CD4-positive, alpha-beta T cell treated with Interleukin-10 for 1 hour (primary cell): ENCODE measurements at regions not wholly inside any gene's neighbourhood (a gene's known extent, or its start where the extent isn't known, plus 50 kb on each side); places are given as distances from the start of the nearest gene placed in this dataset.

Experiments
- DNase-seq: peaks from one replicate; pipeline ENCODE4 v3.0.0-alpha.2; 2020

- DNase-seq = no peak
These were observed 359.8 kb downstream of the DUSP10 start for GRCh38 chr1:221381910-221382623.

GRCh38 chr1:221392453-221392852 is 349.4 kb downstream of the DUSP10 start:
- DNase-seq = no peak

- DNase-seq = no peak
These were observed 347.8 kb downstream of the DUSP10 start for GRCh38 chr1:221394011-221394544.

GRCh38 chr1:221396526-221396925 is 345.4 kb downstream of the DUSP10 start:
- DNase-seq = no peak

- no peak for DNase-seq
These were observed 344.7 kb downstream of the DUSP10 start for GRCh38 chr1:221397141-221397540.

GRCh38 chr1:221397606-221398005 is 344.3 kb downstream of the DUSP10 start:
- no peak for DNase-seq

GRCh38 chr1:221405146-221405545 is 336.7 kb downstream of the DUSP10 start:
- DNase-seq = no peak

- DNase-seq = no peak
These were observed 333.6 kb downstream of the DUSP10 start for GRCh38 chr1:221408117-221408803.

- no peak for DNase-seq
These were observed 330.6 kb downstream of the DUSP10 start for GRCh38 chr1:221411283-221411682.

- no peak for DNase-seq
These were observed 326.9 kb downstream of the DUSP10 start for GRCh38 chr1:221414772-221415539.

- no peak for DNase-seq
These were observed 326.2 kb downstream of the DUSP10 start for GRCh38 chr1:221415651-221416050.

GRCh38 chr1:221416142-221416541 is 325.7 kb downstream of the DUSP10 start:
- DNase-seq = no peak

- DNase-seq = no peak
These were observed 325.2 kb downstream of the DUSP10 start for GRCh38 chr1:221416723-221417122.

GRCh38 chr1:221418346-221418745 is 323.5 kb downstream of the DUSP10 start:
- no peak for DNase-seq

- DNase-seq = no peak
These were observed 322.3 kb downstream of the DUSP10 start for GRCh38 chr1:221419513-221420095.

GRCh38 chr1:221429264-221429663 is 312.6 kb downstream of the DUSP10 start:
- no peak for DNase-seq

- no peak for DNase-seq
These were observed 311.5 kb downstream of the DUSP10 start for GRCh38 chr1:221430152-221430960.

- DNase-seq = no peak
These were observed 310.7 kb downstream of the DUSP10 start for GRCh38 chr1:221431068-221431651.

GRCh38 chr1:221431961-221432360 is 309.9 kb downstream of the DUSP10 start:
- no peak for DNase-seq

- peak; percentile 51 for DNase-seq
These were observed 306.4 kb downstream of the DUSP10 start for GRCh38 chr1:221435504-221435904.

GRCh38 chr1:221437171-221437570 is 304.7 kb downstream of the DUSP10 start:
- DNase-seq = no peak

- no peak for DNase-seq
These were observed 304.0 kb downstream of the DUSP10 start for GRCh38 chr1:221437926-221438325.
